GM21390 (cell line): ENCODE measurements at regions not wholly inside any gene's neighbourhood (a gene's known extent, or its start where the extent isn't known, plus 50 kb on each side); places are given as distances from the start of the nearest gene placed in this dataset.
"Not testable (repeated sequence)": the region's sequence is repeated elsewhere in the genome, so short reads cannot be mapped to it uniquely, and the experiment has no call there.

ENCODE experiments used
- ATAC-seq: cut with Tn5 transposase; IDR thresholded peaks from one replicate; pipeline ENCODE4 v1.9.1; 2021; ENCODE audit not compliant: unreplicated experiment

DNA sequence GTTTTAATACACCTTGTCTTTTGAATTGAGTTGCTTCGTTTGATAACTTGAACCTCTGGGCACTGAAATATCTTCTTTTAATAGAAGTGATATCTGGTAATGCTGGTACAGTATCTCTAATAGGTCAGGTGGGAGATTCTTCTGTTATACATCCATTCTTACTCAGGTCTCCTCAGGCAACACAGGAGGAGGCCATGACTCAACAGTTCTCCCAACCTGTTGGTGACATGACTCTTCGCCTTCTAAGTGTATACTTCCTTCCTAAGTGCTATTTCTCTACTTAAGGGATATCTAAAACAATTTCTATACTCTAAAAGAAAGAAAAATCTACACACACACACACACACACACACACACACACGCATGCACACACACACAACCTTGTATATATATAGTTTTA lies 509.1 kb downstream of the PCNX1 start:
- ATAC-seq: no peak

DNA sequence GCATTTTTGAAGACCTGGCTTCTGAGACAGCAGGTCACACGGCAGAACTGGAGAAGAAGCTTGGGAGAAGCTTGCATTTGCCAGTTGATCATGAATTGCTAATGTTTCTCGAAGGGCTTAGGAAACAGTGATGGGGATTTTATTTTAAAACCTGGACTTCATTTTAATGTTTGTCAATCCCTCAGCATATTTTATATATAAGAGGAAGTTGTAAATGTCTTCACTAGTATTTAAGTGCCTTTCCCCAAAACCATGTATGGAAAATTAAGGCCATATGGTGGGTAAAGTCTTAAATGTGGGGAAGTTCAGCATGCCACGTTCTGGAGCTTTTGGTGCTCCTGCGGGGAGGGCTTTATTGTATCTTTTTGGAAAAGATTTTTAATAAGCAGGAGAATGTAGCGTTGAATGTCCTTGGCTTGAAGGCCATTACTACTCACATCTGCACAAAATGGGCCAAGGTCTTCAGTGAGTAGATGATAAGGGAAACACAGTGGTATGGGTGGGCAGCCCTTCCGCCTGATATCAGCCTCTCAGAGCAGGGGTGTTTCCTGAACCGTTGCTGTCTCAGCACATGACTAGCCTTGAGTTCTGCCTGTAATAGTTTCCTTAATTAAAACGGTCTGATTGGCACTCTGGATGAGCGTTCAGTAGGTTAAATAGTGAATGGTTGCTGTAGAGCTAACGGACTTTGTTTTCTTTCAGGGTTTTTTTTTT lies 511.4 kb downstream of the PCNX1 start:
- no peak for ATAC-seq

- ATAC-seq: no peak
These were observed 508.7 kb upstream of the RGS6 start for GRCh38 chr14:71423481-71423880.

DNA sequence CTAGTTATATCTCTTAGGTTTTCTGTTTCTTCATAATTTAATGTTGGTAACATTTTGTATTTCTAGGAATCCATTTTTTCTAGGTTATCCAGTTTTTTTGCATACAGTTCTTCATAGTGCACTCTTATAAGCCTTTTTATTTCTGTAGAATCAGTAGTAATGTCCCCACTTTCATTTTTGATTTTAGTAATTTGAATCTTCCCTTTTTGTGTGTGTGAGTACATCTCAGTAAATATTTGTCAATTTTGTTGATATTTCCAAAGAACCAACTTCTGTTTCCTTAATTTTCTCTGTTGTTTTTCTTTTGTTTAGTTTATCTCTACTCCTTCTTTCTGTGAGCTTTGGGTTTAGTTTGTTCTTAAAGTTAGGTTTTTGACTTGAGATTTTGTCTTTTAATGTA lies 507.3 kb upstream of the RGS6 start:
- no peak for ATAC-seq

GRCh38 chr14:71426001-71426400 lies 506.2 kb upstream of the RGS6 start:
- ATAC-seq: no peak

DNA sequence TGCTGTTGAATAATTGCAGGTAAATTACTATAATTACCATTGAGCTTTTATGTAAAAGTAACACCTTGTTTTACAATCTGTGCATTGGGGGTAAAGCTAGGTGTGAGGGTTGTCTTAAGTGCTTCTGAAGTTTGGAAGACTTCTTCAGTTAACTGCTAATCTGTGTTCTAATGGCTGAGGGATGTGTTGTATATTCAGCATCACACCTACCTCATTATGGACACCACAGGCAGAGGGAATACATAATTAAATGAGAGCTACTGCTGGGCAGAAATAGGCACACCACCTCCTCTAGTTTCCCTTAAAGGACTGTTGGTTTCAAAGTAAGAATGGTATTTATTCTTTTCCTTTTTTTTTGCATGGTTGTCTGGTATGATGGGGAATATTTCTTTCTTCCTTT lies 502.3 kb upstream of the RGS6 start:
- no peak for ATAC-seq

GRCh38 chr14:71430321-71430677 lies 501.9 kb upstream of the RGS6 start:
- no peak for ATAC-seq

DNA sequence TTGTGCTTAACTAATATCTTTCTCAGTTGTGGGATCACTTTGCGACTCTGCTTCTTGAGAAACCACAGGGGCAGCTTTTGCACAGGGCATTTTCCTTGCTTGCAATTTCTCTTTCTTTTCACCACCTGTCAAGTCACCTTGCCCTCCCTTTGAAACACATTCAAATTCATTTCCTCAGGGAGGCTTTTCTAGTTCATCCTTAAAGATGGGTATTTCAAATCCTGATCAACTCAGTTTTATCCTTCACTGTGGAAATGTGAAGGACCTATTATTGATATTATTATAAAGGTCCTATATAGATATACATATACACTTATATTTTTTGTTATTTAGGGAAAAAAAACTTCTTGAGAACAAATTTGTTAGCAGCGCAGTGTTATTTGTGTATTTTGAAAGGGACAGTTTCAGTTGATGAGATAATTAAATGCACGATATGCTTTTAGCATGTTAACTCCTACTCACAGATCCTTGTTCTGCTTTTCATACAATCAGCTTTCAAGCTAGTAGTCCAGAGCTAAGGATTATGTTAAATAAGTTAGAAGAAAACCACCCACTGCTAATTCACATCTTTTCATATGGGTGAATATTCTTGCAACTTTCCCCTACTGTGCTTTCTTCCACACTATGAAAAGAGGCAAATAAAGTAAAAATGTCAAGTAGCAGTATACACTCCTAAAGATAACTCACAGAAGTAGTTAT lies 501.4 kb upstream of the RGS6 start:
- no peak for ATAC-seq

GRCh38 chr14:71432334-71433110 lies 499.7 kb upstream of the RGS6 start:
- ATAC-seq: no peak

DNA sequence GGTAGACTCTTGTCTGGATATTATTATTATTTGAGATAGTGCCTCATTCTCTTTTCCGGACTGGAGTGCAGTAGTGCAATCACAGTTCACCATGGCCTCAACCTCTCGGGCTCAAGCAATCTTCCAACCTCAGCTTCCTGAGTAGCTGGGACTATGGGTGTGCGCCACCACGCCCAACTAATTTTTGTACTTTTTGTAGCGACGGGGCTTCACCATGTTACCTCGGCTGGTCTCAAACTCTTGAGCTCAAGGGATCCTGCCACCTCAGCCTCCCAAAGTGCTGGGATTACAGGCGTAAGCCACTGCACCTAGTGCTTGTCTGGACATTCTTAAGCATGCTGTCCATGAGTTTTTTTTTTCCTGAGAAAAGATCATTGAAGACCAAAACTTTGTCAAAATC lies 498.9 kb upstream of the RGS6 start:
- no peak for ATAC-seq

- not testable (repeated sequence) for ATAC-seq
These were observed 496.6 kb upstream of the RGS6 start for GRCh38 chr14:71435641-71436040.

DNA sequence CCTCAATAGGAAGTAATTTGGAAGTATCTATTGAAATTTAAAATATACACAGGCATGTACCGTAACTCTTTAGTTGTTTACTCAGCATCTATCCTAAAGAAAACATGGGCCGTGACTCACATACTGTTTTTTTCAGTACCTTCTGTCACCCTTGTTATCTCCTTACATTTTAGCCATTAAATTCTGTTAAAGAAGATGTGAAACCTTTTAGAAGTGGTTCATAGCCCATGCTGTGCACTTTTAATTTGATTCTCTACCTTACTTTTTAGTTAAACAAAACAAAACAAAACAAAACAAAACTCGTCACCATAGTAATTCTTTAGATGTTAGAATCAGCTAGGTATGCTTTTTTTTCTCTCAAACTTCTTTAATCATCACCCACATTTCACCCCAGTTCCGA lies 494.4 kb upstream of the RGS6 start:
- ATAC-seq: no peak

GRCh38 chr14:71438684-71439083 lies 493.5 kb upstream of the RGS6 start:
- ATAC-seq: no peak

DNA sequence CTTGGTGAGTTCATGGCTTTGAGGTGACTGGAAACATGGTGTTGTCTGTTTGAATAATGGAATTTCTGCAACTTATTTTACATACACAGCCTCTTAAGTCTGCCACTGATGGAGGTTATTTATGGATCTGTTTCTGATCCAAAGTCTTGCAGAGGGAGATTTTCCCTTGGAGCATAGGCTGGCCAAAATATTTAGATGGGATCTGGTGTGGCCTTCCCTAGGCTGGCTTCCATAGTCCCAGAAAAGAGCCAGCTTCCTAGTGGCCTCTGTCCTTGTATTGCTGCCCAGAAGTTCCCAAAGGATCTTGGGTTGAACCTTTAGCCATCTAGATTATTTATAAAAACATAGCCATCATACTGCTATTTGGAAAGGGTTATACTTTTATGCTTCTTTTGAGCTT lies 491.1 kb upstream of the RGS6 start:
- no peak for ATAC-seq

DNA sequence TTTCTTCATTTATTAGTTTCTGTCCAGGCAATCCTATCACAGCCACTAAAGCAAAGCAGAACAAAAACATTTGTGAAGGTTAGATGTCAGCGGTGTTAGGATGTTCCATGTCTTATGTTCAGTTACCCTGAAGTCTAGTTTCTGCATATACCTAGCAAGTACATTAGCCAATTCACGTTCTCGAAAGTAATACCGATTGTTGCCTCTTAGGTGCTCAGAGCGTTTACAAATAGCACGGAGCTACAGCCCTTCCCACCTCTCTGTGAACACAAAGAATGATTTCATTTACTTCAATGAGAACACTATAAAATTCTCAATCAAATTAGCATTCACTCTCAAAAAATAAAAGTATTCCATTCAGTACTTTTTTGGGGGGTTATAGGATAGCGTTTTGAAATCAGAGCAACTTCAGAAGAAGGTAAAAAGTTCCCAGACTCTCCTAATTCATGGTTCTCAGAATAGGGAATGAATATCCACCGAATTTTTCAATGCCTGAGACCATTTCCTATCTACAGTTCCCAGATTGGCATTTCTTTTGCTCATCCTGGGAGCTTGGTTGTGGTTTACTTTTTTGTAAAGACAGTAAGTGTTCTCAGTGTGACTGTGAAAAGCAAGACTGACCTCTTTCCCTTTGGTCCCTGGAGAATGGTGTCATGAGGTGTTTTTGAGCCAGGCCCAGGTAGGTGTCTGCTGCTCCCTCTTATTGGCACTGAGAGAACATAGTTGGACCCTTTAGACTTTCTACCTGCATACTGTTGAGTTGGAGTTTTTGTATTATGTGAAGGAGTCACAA lies 488.0 kb upstream of the RGS6 start:
- ATAC-seq: no peak

- no peak for ATAC-seq
These were observed 483.6 kb upstream of the RGS6 start for GRCh38 chr14:71448431-71449315.

DNA sequence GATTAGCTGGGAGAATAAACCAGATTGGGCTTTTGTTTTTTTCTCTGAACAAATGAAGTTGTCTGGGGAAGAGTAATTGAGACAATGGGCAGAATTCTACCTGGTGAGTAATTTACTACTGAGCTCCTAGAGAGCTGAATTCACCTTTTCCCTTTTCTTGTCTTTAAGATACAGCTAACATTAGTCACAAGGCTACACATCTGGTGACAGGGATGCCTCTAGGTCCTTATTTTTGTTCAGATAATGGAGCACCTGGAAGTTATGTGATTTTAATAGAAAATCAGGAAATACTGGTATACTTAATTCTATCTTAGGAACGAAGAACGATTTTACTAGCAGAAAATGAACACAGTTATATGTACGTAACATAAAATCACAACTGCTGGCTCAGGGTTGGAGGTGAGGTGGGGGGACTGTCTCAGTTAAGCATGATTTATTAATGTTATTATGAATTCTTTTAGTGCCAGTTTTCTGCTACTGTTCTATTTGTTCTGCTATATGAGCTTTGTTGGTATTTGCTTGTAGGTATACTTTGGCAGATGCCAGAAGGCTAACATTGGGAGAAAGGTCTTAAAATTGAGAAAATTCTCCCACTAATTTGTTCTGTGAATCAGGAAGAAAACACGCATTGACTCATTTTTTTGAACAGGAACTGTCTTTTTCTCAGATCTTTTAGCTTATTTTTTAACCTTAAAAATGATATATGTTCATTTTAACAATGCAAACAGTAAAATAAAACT lies 482.7 kb upstream of the RGS6 start:
- no peak for ATAC-seq

GRCh38 chr14:71451501-71451900 lies 480.7 kb upstream of the RGS6 start:
- no peak for ATAC-seq

GRCh38 chr14:71452539-71452938 lies 479.7 kb upstream of the RGS6 start:
- no peak for ATAC-seq

- ATAC-seq: no peak
These were observed 479.2 kb upstream of the RGS6 start for GRCh38 chr14:71452987-71453386.
